ENCODE measurements at regions not wholly inside any gene's neighbourhood (a gene's known extent, or its start where the extent isn't known, plus 50 kb on each side); places are given as distances from the start of the nearest gene placed in this dataset.

GRCh38 chr2:6769346-6769745, 96.4 kb downstream of the CMPK2 start:
- TF ChIP-seq CTCF (conservative IDR thresholded peaks at IDR 0.05; ENCODE audit: low read depth, low read length) = no peak
- TF ChIP-seq EZH2phosphoT487 (IDR thresholded peaks at IDR 0.05; ENCODE audit: borderline replicate concordance, low read length) = no peak
